NB4 (cell line): ENCODE measurements at regions not wholly inside any gene's neighbourhood (a gene's known extent, or its start where the extent isn't known, plus 50 kb on each side); places are given as distances from the start of the nearest gene placed in this dataset.

Experiments used
- MYC ChIP-seq: IDR thresholded peaks from 2 replicates; pipeline ENCODE4 v1.6.1; 2011; ENCODE audit warnings: low read depth, low read length
- POLR2A ChIP-seq: IDR thresholded peaks from 2 replicates; pipeline ENCODE4 v1.6.1; 2011; ENCODE audit warnings: mild to moderate bottlenecking; ENCODE audit not compliant: insufficient read length; ENCODE audit errors: extremely low read depth
- TF ChIP-seq, protein P1 (sequence below): IDR thresholded peaks from one replicate; pipeline ENCODE4 v1.5.1; 2012; ENCODE audit warnings: low read depth, low read length
- TF ChIP-seq, protein P2 (sequence below): IDR thresholded peaks from 2 replicates; pipeline ENCODE4 v1.6.1; 2011; ENCODE audit warnings: low read depth, low read length

- TF ChIP-seq, protein P1, sequence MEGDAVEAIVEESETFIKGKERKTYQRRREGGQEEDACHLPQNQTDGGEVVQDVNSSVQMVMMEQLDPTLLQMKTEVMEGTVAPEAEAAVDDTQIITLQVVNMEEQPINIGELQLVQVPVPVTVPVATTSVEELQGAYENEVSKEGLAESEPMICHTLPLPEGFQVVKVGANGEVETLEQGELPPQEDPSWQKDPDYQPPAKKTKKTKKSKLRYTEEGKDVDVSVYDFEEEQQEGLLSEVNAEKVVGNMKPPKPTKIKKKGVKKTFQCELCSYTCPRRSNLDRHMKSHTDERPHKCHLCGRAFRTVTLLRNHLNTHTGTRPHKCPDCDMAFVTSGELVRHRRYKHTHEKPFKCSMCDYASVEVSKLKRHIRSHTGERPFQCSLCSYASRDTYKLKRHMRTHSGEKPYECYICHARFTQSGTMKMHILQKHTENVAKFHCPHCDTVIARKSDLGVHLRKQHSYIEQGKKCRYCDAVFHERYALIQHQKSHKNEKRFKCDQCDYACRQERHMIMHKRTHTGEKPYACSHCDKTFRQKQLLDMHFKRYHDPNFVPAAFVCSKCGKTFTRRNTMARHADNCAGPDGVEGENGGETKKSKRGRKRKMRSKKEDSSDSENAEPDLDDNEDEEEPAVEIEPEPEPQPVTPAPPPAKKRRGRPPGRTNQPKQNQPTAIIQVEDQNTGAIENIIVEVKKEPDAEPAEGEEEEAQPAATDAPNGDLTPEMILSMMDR = no peak
- TF ChIP-seq POLR2A (no peak), MYC (no peak)
- TF ChIP-seq, protein P2, sequence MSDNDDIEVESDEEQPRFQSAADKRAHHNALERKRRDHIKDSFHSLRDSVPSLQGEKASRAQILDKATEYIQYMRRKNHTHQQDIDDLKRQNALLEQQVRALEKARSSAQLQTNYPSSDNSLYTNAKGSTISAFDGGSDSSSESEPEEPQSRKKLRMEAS = no peak
Measured at GRCh38 chr2:219782737-219783348, 155.4 kb downstream of the SLC4A3 start.
